NCI-H1105 treated with DMSO at 0.1 percent for 48 hours (cell line): ENCODE measurements at regions not wholly inside any gene's neighbourhood (a gene's known extent, or its start where the extent isn't known, plus 50 kb on each side); places are given as distances from the start of the nearest gene placed in this dataset.
A peak's percentile ranks its signal among the peaks of the same experiment; 100 is the strongest.
"Not testable (repeated sequence)": the region's sequence is repeated elsewhere in the genome, so short reads cannot be mapped to it uniquely, and the experiment has no call there.

Experiments used
- DNase-seq: peaks from one replicate; lab custom pipeline; 2025; lab: John Stamatoyannopoulos, UW

DNA sequence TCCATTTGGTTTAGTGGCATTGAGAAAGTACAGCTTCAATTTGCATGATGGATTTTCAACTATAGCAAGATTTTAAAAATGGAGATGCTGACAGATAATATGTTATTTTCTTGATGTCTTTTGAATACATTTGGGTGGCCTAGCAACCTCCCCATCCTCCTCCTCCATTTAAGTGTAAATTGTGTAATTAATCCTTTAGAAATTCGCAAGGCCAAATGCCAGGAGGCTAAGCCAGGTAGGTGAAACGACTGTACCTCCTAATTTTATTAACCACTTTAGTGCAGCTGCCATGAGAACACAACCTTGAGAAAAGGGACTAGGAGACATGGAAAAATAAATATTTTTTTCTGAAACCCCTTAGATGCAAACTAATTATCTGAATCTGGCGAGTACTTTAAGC is 248.8 kb downstream of the MRPS30 start:
- DNase-seq: no peak

DNA sequence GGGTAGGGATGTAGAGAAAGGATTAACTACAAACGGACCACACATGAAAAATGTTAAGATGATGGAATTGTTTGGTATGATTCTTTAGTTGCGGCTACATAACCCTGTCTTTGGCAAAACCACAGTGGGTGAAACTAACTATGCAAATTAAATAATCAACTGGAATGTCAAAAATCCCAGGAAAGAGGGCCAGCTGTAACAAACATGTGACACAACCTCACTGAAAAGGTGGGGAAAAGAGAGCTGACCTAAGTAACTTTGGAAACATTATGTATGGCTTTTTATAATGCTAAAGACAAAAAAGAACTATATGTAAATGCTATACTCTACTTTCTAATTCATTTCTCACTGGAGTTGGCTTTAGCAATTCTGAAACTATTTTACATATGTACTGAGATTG is 252.0 kb downstream of the MRPS30 start:
- DNase-seq: no peak

DNA sequence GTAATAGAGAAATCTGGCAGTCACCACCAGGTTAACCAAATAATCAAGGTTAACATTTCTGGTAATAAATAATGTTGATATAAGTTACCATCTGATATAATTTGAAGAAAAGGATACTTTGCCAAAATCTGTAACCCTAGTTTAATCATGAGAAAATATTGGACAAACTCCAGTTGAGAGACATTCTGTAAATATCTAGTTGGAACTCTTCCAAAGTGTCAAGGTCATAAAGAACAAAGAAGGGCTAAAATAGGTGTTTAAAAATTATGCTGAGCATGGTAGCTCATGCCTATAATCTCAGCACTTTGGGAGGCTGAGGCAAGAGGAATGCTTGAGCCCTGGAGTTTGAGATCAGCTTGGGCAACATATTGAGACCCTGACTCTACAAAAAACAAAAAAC is 253.3 kb downstream of the MRPS30 start:
- DNase-seq: peak; percentile 65

DNA sequence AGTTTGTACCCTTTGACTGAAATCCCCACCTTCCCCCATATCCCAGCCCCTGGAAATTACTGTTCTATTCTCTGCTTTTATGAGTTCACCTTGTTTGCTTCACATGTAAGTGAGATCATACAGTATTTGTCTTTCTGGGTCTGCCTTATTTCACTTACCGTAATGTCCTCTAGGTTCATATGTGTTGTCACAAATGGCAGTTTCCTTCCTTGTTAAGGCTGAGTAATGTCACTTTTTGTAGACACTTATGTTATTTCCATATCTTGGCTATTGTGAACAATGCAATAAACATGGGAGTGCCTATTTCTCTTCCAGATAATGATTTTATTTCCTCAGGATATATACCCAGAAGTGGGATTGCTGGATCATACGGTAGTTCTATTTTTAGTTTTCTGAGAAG is 272.3 kb downstream of the MRPS30 start:
- no peak for DNase-seq

DNA sequence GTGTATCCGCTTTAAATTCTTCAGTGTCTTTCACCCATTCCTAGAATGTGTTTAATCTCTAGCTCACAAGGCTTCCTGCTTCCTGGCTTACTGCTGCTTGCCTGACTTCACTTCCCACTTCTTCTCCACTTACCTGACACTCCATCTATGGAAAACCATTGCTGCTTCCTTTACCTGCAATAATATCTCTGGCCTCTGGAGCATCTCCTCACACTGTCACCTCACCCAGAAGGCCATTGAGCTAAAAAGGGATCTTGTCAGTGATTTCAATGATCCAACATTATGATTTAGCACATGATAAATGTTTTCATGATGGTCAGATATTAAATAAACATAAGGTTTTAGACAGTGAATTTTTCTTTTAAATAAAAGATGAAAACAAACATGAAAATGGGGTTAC is 281.1 kb downstream of the MRPS30 start:
- DNase-seq: no peak

DNA sequence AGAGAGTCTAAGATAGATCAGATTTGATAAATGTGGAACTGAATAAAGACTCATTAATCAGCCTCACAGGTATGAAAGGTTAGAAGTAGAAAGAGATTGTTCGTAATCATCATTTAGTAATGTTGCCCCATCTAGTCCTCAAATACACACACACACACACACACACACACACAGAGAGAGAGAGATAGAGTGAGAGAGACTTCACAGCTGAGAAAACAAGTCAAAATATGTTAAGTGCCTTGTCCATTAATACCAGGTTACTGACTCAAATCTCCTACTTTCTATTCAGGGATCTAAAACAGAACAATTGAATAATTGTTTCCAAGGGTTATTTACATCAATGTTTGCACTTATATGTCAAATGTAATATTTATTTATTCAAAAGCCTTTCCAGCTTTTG is 284.6 kb downstream of the MRPS30 start:
- peak; percentile 84 for DNase-seq

DNA sequence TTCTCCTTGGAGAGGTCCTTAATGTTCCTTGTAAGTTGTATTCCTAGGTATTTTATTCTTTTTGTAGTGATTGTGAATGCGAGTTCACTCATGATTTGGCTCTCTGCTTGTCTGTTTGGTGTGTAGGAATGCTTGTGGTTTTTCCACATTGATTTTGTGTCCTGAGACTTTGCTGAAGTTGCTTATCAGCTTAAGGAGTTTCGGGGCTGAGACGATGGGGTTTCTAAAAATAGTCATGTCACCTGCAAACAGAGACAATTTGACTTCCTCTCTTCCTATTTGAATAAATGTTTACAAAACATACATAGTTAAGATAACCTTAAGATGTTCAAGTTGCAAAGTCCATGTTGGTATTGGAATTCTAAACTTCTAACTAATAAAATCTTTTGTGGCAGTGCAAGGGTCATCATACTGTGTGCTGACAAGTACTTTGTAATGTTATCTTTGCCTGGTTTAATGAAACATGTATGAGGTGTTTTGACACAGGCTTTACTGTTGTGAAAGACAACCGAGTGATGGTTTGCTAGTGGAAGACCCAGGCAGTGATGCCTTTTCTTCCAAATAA is 286.2 kb downstream of the MRPS30 start:
- DNase-seq: no peak

DNA sequence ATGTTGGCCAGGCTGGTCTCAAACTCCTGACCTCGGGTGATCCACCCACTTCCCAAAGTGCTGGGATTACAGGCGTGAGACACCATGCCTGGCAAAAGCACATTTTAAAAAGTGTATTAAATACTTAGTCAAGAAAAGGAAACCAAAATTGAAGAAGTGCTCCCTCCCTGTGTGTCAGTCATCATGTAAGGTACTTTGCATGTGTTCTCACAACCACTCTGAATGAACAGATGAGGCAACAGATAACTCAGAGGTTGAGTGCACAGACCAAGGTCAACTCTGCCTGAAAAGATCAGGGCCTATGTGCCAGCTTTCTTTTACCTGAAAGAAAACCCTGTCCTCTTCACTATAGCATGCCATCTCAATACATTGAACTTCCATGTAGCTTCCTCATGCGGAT is 289.7 kb downstream of the MRPS30 start:
- DNase-seq: no peak

DNA sequence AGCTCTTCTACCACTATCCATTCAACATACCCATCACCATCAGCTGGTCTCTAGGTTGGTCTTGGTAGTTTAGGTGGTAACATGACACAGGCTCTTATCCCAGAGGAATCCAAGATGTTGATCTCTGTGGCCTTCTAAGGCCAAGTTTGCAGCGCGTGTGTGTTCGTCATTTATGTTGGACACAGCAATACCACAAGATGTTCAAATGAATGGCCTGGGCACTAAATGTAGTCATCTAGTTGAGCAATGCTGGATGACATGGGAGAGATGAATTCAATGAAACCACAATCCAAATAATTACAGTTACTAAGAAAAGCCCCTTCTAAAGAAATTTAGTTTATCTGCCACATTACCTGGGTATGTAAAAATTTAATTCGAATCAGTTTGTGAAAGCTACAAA is 292.4 kb downstream of the MRPS30 start:
- DNase-seq: no peak

DNA sequence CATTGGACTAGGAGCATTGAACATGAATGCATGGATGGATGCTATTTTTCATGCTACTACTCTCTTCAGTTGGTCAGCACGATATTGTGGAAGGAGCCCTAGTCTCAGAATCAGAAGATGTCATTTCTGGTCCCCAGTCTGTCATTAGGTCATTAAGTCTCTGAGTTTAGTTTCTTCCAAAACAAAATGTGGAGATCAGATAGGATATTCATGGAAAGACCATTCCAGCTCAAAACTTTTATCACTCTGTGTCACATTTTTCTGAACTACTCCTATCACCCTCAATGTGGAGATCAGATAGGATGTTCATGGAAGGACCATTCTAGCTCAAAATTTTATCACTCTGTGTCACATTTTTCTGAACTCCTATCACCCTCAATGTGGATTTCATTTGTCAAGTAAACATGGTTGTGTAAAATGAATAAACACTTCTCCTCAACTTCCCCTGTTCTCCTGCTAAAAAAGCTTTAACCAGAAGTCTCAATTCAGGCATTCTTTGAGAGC is 296.8 kb downstream of the MRPS30 start:
- no peak for DNase-seq

DNA sequence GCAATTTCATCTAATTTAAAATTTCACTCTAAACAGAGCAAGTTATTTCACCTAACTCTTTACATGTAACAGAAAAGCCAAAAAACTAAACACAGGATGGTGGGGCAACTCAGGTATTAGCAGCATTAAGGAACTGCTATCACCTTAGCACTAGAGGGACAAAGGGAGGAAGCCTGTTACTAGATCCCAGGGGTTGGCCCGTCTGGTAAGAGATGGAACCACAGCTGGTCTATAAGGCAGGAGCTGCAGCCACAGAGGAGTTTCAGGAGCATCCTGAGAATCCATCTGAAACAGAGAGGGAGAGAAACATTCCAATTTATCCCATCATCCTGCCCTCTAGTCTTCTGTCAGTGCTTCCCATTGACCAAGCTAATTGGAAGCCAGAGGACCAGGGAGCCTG is 300.3 kb downstream of the MRPS30 start:
- DNase-seq: no peak

DNA sequence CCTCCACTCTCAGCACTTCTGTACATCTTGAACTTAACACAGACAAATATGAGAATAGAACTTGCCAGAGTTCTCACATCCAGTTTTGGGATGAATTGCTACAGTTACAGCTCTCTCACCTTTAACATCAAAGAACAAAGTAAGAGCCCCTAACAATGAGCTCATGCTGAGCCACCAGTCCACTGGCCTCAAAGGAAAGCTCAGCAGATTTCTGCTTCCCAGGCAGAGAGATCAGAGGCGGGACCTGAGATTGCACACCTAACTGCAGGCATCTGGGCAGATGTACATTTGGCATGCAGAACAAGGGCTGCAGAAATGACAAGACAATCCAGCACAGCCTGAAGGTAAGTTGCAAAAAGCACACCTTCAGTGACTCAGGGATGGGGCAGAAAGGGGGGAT is 300.9 kb downstream of the MRPS30 start:
- no peak for DNase-seq

DNA sequence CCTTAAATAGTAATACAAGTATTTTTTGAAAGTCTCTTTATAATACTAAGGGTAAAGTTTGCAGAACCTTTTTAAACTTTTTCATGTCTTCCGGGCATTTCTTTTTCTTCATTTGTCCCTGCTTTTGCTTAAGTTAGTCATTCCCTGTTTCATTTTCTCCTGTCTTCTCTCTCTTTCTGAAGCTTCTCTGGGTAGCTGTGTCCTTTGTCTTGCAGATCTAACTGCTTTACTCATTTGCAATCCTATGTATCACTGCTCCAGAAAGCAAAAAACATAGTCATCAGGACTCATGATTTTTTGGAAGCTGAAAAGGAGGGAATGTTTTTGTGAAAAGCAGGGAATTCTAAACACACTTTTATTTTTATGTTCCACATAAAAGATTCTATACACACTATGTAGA is 301.7 kb downstream of the MRPS30 start:
- DNase-seq: no peak

DNA sequence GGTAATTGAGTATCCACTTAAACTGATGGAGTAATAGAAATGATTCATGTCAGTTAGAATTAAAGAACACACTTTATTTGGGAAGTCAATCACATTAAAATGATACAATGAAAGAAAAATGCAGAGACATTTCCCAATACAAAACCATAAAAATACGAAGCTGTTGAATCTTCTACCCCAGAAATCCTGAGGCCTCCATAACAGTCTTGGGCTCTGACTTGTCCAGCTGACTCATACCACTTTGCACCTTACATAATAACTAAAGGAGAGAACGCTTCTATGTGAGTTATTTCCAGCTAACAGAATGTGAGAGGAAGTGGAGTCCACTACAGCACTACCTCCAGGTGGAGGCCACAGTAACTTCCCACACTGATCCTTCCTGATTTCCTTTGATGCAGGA is 305.0 kb downstream of the MRPS30 start:
- DNase-seq: no peak

DNA sequence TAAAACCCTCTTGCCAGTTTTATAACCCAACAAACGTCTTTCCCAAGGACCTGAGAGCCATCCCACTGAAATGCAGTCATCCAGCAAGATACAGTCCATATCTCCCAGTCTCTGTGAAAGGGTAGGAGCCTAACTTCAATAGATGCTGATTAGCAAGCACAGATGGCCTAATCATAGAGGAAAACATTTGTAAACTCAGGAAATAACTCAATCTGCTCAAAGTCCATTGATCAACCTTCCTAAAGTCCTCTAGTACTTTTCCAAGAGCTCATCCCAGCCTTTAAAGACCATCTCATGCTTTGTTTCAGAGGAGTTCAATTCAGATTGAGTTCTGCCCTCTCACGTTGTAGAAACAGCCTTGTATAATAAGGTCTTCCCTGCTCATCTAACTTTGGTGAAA is 324.2 kb downstream of the MRPS30 start:
- DNase-seq: no peak

DNA sequence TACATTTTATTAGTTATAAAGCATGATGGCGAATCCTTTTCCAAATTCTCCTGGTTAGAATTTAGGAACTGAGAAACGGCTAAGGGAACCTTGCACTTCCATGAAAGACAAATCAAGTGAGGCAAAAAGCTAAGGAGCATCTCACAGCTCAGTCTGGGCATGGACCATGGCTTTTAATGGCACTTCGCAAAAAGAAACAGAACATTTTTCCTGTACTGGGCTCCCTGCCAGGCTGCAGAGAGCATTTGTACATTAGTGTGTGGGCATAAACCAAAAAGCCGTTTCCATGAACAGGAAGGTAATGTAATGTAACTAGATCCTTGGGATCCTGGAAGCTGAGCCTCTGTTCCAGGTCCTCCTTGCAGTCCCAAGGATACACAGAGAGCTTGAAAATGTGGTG is 354.2 kb downstream of the MRPS30 start:
- peak; percentile 77 for DNase-seq

DNA sequence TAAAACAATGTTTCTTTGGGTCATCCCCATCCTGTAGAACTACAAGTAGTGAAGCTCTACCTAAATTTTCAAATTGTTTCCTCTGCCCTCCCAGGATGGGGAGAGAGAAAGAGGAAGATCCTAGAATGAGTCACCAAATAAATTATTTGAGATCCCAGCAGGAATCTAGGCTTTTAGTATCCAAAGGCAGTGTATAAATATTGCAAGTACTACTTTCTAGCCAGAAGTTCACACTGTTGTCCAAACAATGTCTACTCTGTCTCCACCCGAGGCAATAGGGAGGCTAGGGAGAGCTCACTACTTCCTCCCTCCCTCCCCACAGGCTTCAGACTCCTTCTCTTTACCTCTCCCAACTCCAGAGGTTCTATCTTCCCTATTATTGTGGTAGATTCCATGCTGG is 362.8 kb downstream of the MRPS30 start:
- no peak for DNase-seq

DNA sequence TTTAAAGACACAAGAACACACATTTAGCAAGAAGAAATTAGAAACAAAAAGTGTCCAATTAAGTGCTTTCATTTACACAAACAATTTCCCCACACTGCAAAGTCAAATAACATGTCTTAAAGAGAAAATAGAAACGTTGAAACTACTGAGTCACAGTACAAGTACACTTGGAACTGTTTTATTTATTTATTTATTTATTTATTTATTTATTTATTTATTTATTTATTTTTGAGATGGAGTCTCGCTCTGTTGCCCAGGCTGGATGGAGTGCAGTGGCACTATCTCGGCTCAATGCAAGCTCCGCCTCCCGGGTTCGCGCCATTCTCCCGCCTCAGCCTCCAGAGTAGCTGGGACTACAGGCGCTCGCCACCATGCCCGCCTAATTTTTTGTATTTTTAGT is 363.9 kb downstream of the MRPS30 start:
- not testable (repeated sequence) for DNase-seq

DNA sequence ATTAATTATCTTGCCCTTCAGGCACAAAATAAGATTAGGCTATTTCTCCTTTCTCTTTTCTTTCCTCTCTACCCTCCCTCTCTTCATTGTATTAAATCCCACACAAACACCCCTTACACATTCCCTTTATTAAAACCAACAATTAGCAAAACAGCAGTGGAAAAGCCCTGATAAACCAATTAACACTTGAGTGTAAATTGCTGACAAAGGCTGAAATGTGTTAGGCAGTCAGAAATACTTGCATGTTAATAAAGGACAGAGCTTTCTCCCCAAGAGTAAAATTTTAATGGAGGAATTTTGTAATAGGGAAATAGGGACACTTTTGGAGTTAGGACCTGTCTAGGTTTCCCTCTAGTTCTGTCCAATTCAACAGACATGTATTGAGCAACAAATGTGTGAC is 370.9 kb downstream of the MRPS30 start:
- DNase-seq: no peak

DNA sequence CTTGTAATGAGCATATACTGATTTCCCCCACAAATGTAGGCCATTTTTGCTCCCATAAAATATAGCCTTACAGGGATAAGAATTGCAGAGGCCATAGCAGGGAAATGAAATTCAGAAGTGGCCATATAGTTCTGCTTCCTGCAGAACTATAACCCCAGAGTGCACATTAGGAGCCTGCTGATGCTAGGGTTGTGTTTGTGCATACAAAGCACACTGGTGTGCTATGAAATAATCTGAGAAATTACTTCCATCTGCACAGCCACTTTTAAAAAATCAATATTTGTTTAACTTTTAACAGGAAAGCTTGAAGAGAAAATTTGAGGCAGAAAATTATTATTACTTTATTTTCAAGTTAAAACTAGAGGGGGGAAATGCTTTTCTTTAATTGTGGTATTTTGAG is 380.3 kb downstream of the MRPS30 start:
- DNase-seq: peak; percentile 13

DNA sequence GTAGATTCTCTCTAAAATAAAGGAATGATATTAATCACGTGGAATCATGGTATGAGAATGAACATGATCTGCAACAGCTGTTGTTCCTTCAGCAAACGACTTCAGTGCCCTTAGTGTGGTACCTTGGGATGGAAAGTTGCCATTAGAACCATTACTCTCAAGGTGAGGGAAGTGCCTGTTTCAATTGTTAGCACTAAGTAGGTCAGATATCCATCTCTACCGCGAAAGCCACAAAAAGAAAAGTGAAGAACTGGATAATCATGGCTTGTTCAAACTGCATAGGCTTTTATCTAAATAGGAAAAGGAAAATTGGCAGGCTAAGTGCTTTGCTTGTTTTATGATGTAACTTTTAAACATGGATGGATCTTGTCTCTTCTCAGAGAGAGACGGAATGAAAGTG is 380.7 kb downstream of the MRPS30 start:
- peak; percentile 90 for DNase-seq

DNA sequence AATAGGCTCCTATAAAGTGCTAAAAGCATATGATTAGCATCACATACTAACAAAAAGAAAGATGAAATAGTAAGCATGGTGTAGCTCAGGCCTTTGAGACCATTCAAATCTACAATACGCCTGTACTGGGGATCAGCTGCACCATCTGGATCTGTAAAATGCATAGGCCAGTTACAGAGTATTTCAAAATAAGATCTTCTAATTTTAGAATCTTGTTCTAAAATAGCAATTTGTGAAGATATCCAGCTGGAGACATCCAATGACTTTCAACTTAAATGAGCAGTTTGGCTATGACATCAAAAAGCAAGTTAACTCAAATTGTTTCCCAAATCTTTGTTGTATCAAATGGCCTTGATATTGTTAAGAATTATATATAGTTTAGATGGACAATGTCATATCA is 386.3 kb downstream of the MRPS30 start:
- DNase-seq: no peak
